Kidney (tissue), 13 donors: ENCODE measurements at regions not wholly inside any gene's neighbourhood (a gene's known extent, or its start where the extent isn't known, plus 50 kb on each side); places are given as distances from the start of the nearest gene placed in this dataset.

ENCODE experiments used
- DNase-seq, 5 donors: peaks; one replicate each; pipeline ENCODE4 v3.0.0-alpha.2; 2013 to 2020
- FAIRE-seq: peaks from 2 replicates; lab custom pipeline; 2012; peaks lifted over from hg19 to GRCh38; lab: Jason Lieb, UNC
- H3K27ac ChIP-seq, 2 donors: one replicate each; pipeline ENCODE4 v1.7.0; 2013; ENCODE audit warnings: low read depth in 2 of 2, low read length in 2 of 2, inconsistent platforms in 1 of 2
- H3K27me3 ChIP-seq: one replicate; pipeline ENCODE4 v1.7.1; 2013; ENCODE audit warnings: low read length, inconsistent platforms; ENCODE audit not compliant: control insufficient read depth, insufficient read depth
- H3K36me3 ChIP-seq, 3 donors: one replicate each; pipeline versions ENCODE4 v1.7.0 to v1.7.1; 2013; ENCODE audit warnings: low read length in 3 of 3, control low read depth in 1 of 3, inconsistent platforms in 1 of 3; ENCODE audit not compliant: insufficient read depth in 3 of 3, control insufficient read depth in 2 of 3
- H3K4me1 ChIP-seq, 3 donors: one replicate each; pipeline versions ENCODE4 v1.7.0 to v1.7.1; 2013; ENCODE audit warnings: low read length in 3 of 3, inconsistent platforms in 1 of 3, low read depth in 1 of 3; ENCODE audit not compliant: control insufficient read depth in 2 of 3, insufficient read depth in 2 of 3
- H3K4me3 ChIP-seq, 3 donors: one replicate each; pipeline versions ENCODE4 v1.7.0 to v1.8.1; 2013; ENCODE audit warnings: low read length in 3 of 3, control low read depth in 1 of 3, inconsistent platforms in 1 of 3
- H3K9ac ChIP-seq, 3 donors: one replicate each; pipeline versions ENCODE4 v1.7.0 to v1.7.1; 2013; ENCODE audit warnings: low read length in 3 of 3, control low read depth in 1 of 3, inconsistent platforms in 1 of 3
- H3K9me3 ChIP-seq, 3 donors: one replicate each; pipeline versions ENCODE4 v1.7.0 to v1.7.1; 2013; ENCODE audit warnings: low read length in 3 of 3, control low read depth in 1 of 3, inconsistent platforms in 1 of 3; ENCODE audit not compliant: control insufficient read depth in 2 of 3, insufficient read depth in 1 of 3
- intact Hi-C: fragments of 100-400 bp; cut with DNase I; formaldehyde crosslinking; loops from one replicate; pipeline ENCODE4 v1.11.1; 2022
- TF ChIP-seq, protein P1 (sequence below): IDR thresholded peaks from 3 replicates; pipeline ENCODE4 v1.5.1; 2012; ENCODE audit warnings: mild to moderate bottlenecking, moderate library complexity, borderline replicate concordance; ENCODE audit not compliant: insufficient read depth; ENCODE audit errors: extremely low read depth
- donor health status: control.
- donor health status: control.
- donor health status: control.
- donor health status: control.
- donor health status: control.
- donor health status: DM: yes; HTN: yes; CAD: no.
- donor health status: Normal renal cell carcinoma (clear cell type).

DNA sequence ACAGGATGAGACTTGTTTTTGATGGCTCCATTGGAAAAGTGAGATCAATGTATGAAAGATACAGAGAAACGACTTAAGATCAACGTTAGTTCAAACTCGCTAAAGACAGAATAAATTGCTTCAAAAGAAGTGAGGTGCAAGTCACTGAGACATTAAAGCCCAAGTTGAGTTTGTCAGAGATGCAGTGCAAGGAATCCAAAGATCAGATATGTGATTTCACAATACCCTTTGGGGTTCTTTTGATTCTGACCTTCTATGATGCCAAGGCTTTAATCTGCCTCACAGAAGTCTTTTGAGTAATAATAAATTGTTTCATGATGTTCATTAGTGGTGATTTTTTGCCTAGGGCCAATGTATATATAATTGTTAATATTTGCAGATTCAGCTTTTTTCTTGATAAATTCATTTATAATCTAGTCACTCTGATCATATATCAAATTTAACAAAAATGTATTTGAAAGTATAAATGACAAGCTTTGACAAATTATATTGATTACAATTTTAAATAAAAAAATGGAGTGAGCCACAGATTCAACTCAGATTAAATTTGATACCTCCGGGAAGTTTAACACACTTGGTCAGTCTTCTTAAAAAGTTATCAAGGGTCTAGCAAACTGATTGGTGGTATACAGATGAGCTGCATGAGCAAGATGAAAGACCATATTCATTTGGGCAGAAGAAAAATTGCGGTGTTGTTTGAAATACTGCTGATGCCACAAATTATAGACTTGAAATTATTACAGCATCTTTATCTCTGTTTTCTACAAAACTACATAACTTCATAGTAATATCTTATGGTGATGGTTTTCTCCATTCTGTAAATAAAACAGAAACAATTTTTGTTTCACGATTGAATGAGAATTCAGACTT is 144.8 kb upstream of the FAR2 start:
- TF ChIP-seq, protein P1, sequence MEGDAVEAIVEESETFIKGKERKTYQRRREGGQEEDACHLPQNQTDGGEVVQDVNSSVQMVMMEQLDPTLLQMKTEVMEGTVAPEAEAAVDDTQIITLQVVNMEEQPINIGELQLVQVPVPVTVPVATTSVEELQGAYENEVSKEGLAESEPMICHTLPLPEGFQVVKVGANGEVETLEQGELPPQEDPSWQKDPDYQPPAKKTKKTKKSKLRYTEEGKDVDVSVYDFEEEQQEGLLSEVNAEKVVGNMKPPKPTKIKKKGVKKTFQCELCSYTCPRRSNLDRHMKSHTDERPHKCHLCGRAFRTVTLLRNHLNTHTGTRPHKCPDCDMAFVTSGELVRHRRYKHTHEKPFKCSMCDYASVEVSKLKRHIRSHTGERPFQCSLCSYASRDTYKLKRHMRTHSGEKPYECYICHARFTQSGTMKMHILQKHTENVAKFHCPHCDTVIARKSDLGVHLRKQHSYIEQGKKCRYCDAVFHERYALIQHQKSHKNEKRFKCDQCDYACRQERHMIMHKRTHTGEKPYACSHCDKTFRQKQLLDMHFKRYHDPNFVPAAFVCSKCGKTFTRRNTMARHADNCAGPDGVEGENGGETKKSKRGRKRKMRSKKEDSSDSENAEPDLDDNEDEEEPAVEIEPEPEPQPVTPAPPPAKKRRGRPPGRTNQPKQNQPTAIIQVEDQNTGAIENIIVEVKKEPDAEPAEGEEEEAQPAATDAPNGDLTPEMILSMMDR, result no peak
- H3K36me3 ChIP-seq, result no peaks in the 10 kb centered on the region
- no peak for DNase-seq
- intact Hi-C loops, result no loop called here
- no peak for FAIRE-seq
- no peak overlapping the region for H3K4me3 ChIP-seq
- H3K27me3 ChIP-seq, result no peaks in the 10 kb centered on the region
- no peaks in the 10 kb centered on the region for H3K4me1 ChIP-seq
- H3K27ac ChIP-seq, result no peak overlapping the region
- H3K9ac ChIP-seq, result no peak overlapping the region
- no peaks in the 10 kb centered on the region for H3K9me3 ChIP-seq

DNA sequence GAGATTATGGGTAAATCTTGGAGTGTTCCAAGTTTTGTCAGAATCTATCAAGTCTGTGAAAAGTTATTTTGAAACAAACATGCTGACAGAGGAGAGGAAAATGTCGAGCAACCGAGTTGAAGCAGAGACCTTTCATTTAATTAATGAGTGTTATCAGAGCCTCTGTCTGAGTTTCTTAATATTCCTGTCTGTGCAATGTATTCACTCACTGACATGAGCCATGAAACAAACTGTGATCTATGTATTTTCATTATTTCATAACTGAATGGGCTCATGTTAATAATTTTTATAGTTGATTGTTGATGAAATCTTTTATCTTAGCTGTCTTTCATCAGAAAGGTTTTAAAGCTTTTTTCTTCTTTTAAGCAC is 144.2 kb upstream of the FAR2 start:
- H3K4me3 ChIP-seq, result no peak overlapping the region
- H3K27ac ChIP-seq, result no peak overlapping the region
- no peak overlapping the region for H3K9ac ChIP-seq
- H3K4me1 ChIP-seq, result no peaks in the 10 kb centered on the region
- no peak for DNase-seq
- H3K27me3 ChIP-seq, result no peaks in the 10 kb centered on the region
- H3K9me3 ChIP-seq, result no peaks in the 10 kb centered on the region
- no peak for FAIRE-seq
- H3K36me3 ChIP-seq, result no peaks in the 10 kb centered on the region
- TF ChIP-seq, protein P1, result no peak
- intact Hi-C loops, result no loop called here

DNA sequence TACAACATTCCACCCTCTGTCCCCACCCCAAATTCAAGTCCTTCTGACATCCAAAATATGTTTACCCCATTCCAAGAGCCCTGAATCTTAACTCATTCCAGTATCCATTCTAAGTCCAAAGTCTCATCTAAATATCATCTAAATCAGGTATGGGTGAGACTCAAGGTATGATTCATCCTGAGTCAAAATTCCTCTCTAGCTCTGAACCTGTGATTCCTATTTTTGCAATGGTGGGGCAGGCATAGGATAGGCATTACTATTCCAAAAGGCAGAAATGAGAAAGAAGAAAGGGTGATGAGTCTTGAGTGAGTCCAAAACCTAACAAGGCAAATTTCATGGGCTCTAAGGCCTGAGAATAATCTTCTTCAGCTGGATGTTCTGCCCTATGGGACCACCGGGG is 140.3 kb upstream of the FAR2 start:
- Histone ChIP-seq H3K9me3 (no peaks in the 10 kb centered on the region), H3K36me3 (no peaks in the 10 kb centered on the region), H3K27me3 (no peaks in the 10 kb centered on the region), H3K4me3 (no peak overlapping the region), H3K4me1 (no peaks in the 10 kb centered on the region), H3K9ac (no peak overlapping the region), H3K27ac (no peak overlapping the region)
- TF ChIP-seq, protein P1, result no peak
- DNase-seq, result no peak
- intact Hi-C loops, result no loop called here
- FAIRE-seq, result no peak
